ENCODE measurements at regions not wholly inside any gene's neighbourhood (a gene's known extent, or its start where the extent isn't known, plus 50 kb on each side); places are given as distances from the start of the nearest gene placed in this dataset.

- POLR2A ChIA-PET (ENCODE audit: unreplicated experiment): no interaction called here
- no TSS peak for BruUV-seq (replicated peaks)
- H3K9me1 ChIP-seq (ENCODE audit: insufficient read depth, low read length): no peaks in the 10 kb centered on the region
These were observed 466.0 kb downstream of the NR4A2 start for GRCh38 chr2:155866477-155866876.

More at GRCh38 chr2:155866477-155866876, 466.0 kb downstream of the NR4A2 start:
- no peak overlapping the region for H3K4ac ChIP-seq (ENCODE audit: low read depth, low read length)
- no peak for TF ChIP-seq RAD21 (IDR thresholded peaks at IDR 0.05; ENCODE audit: low read length)
- H2BK20ac ChIP-seq (ENCODE audit: low read depth, low read length): no peak overlapping the region
- WGBS, 2 experiments (ENCODE audit: extremely low coverage in 2 of 2, insufficient read length in 1 of 2): no CpG with 5 or more reads among the region's 5 CpGs
- no peaks in the 10 kb centered on the region for H3K36me3 ChIP-seq (ENCODE audit: control insufficient read depth, insufficient read depth, low read length)
- no peak overlapping the region for H3K23ac ChIP-seq (ENCODE audit: low read depth, low read length)
- DNase-seq: no peak
- no peak overlapping the region for H2AFZ ChIP-seq (replicated peaks; ENCODE audit: low read length, poor library complexity)
- H3K9ac ChIP-seq (ENCODE audit: low read depth, low read length): no peak overlapping the region
- intact Hi-C loops (cut with micrococcal nuclease) (no loop called here), dilution Hi-C loops (cut with HindIII; ENCODE audit: low sequenced_read_pairs, unreplicated experiment) (no loop called here), in situ Hi-C loops (cut with MboI; ENCODE audit: low sequenced_read_pairs) (no loop called here)
- H2BK5ac ChIP-seq (ENCODE audit: low read depth, low read length, poor library complexity, severe bottlenecking): no peak overlapping the region
- H3K27ac ChIP-seq (ENCODE audit: insufficient read depth, low read length): no peak overlapping the region
- no peak overlapping the region for H2BK15ac ChIP-seq (ENCODE audit: low read depth, low read length)
- ATAC-seq (ENCODE audit: low read depth): no peak
- H2AK9ac ChIP-seq (replicated peaks; ENCODE audit: low read depth, low read length, poor library complexity): no peak overlapping the region
- no peak overlapping the region for H3K4me2 ChIP-seq (ENCODE audit: low read depth, low read length)
- 0 out of 2 replicates have a peak, but pooled peaks cover 2% of the 10 kb centered on the region for H3K9me3 ChIP-seq (ENCODE audit: control insufficient read depth, insufficient read depth, low read length)
- no peaks in the 10 kb centered on the region for H3K4me1 ChIP-seq (ENCODE audit: control insufficient read depth, insufficient read depth, low read length)
- no peak overlapping the region for H3K14ac ChIP-seq (replicated peaks; ENCODE audit: low read depth, low read length)
- no peaks in the 10 kb centered on the region for H3K27me3 ChIP-seq (ENCODE audit: control insufficient read depth, insufficient read depth, low read length)
- no peak overlapping the region for H2AK5ac ChIP-seq (ENCODE audit: low read depth, low read length)
- no peak overlapping the region for H3K18ac ChIP-seq (ENCODE audit: low read depth, low read length)
- no peak overlapping the region for H2BK120ac ChIP-seq (ENCODE audit: low read depth, low read length)
- H3K4me3 ChIP-seq (ENCODE audit: insufficient read depth, low read depth, low read length): no peak overlapping the region
- no peak overlapping the region for H4K91ac ChIP-seq (ENCODE audit: insufficient read depth, low read depth, low read length)
- no peak overlapping the region for H4K8ac ChIP-seq (ENCODE audit: low read depth in 2 of 2, low read length in 2 of 2)
- no peaks in the 10 kb centered on the region for H3K79me1 ChIP-seq (ENCODE audit: low read depth in 1 of 2, low read length in 2 of 2)
- H4K20me1 ChIP-seq (ENCODE audit: insufficient read depth, low read length): no peaks in the 10 kb centered on the region
- no peak overlapping the region for H4K5ac ChIP-seq (ENCODE audit: low read depth, low read length)
- CTCF ChIA-PET: no interaction called here
- no peak overlapping the region for H3K56ac ChIP-seq (ENCODE audit: extremely low read depth, insufficient read depth, low read length)

Measured in IMR-90 (cell line).